ENCODE measurements at regions not wholly inside any gene's neighbourhood (a gene's known extent, or its start where the extent isn't known, plus 50 kb on each side); places are given as distances from the start of the nearest gene placed in this dataset.

GRCh38 chrX:122115604-122116003 lies 1068.2 kb downstream of the GLUD2 start:
- Histone ChIP-seq H2AFZ (ENCODE audit: low read depth, low read length) (no peak overlapping the region), H4K20me1 (replicated peaks; ENCODE audit: control insufficient read depth, insufficient read depth, low read length) (no peaks in the 10 kb centered on the region), H3K27me3 (ENCODE audit: control insufficient read depth in 2 of 2, insufficient read depth in 2 of 2, low read length in 2 of 2) (no peaks in the 10 kb centered on the region), H3K4me3 (no peak overlapping the region), H3K27ac (ENCODE audit: extremely low read depth, low read depth, low read length) (no peak overlapping the region), H3K9me3 (replicated peaks; ENCODE audit: control insufficient read depth, insufficient read depth, low read depth, low read length) (no peaks in the 10 kb centered on the region), H3K9ac (ENCODE audit: insufficient read depth in 1 of 2, low read depth in 2 of 2, low read length in 2 of 2) (no peak overlapping the region), H3K79me2 (ENCODE audit: control insufficient read depth, insufficient read depth, low read length) (no peaks in the 10 kb centered on the region), H3K36me3 (ENCODE audit: control insufficient read depth, insufficient read depth, low read length) (no peaks in the 10 kb centered on the region), H3K4me2 (ENCODE audit: insufficient read depth, low read length) (no peak overlapping the region), H3K4me1 (replicated peaks in 1 of 2; ENCODE audit: control insufficient read depth in 2 of 2, insufficient read depth in 2 of 2, low read length in 2 of 2) (no peaks in the 10 kb centered on the region), H3K9me1 (ENCODE audit: control insufficient read depth, insufficient read depth, low read length) (no peaks in the 10 kb centered on the region)
- ATAC-seq (no peak), FAIRE-seq (no peak), DNase-seq (ENCODE audit: extremely low read depth in 1 of 4, low spot score in 3 of 4) (no peak)
- intact Hi-C loops (cut with micrococcal nuclease) (no loop called here), in situ Hi-C loops (cut with MboI) (no loop called here)
- TF ChIP-seq THRAP3 (IDR thresholded peaks at IDR 0.05; ENCODE audit: borderline replicate concordance) = no peak
- no peak for TF ChIP-seq HDAC8 (tag; IDR thresholded peaks at IDR 0.05)
- TF ChIP-seq KLF6 (CRISPR knock-in tag; IDR thresholded peaks at IDR 0.05; ENCODE audit: borderline replicate concordance) = no peak
- no peak for TF ChIP-seq ZNF583 (CRISPR knock-in tag; IDR thresholded peaks at IDR 0.05)
- no peak for TF ChIP-seq ZNF398 (CRISPR knock-in tag; IDR thresholded peaks at IDR 0.05)
- no peak for TF ChIP-seq FOXA1 (IDR thresholded peaks at IDR 0.05; ENCODE audit: borderline replicate concordance)
- TF ChIP-seq ZNF184 (CRISPR knock-in tag; IDR thresholded peaks at IDR 0.05) = no peak
- no peak for TF ChIP-seq ZBTB7A (IDR thresholded peaks at IDR 0.05; ENCODE audit: borderline replicate concordance, control insufficient read depth, low read depth, low read length)
- no peak for TF ChIP-seq SRSF3 (IDR thresholded peaks at IDR 0.05; ENCODE audit: insufficient read depth, low read length)
- no peak for TF ChIP-seq HMG20A (CRISPR knock-in tag; conservative IDR thresholded peaks at IDR 0.05)
- TF ChIP-seq ZNF655 (CRISPR knock-in tag; IDR thresholded peaks at IDR 0.05) = no peak
- TF ChIP-seq CREB3L1 (IDR thresholded peaks at IDR 0.05; ENCODE audit: borderline replicate concordance, low read depth) = no peak
- TF ChIP-seq ZNF280B (CRISPR knock-in tag; IDR thresholded peaks at IDR 0.05) = no peak
- TF ChIP-seq CREB5 (CRISPR knock-in tag; IDR thresholded peaks at IDR 0.05) = no peak
- no peak for TF ChIP-seq MEF2D (tag; conservative IDR thresholded peaks at IDR 0.05; ENCODE audit: low read depth)
- no peak for TF ChIP-seq ZNF561 (CRISPR knock-in tag; conservative IDR thresholded peaks at IDR 0.05)
- no TSS peak for BruUV-seq (replicated peaks)
- 0% methylated on average over 6 of the region's 6 CpGs for WGBS (ENCODE audit: insufficient coverage, low coverage, missing lambda C conversion rate)
- CTCF ChIA-PET (ENCODE audit: low intra/inter-chr PET ratio) = no interaction called here
- POLR2A ChIA-PET = no interaction called here

Measured in K562 (cell line).